GM19351 (cell line): ENCODE measurements at regions not wholly inside any gene's neighbourhood (a gene's known extent, or its start where the extent isn't known, plus 50 kb on each side); places are given as distances from the start of the nearest gene placed in this dataset.

ENCODE experiments used
- ATAC-seq: cut with Tn5 transposase; IDR thresholded peaks from one replicate; pipeline ENCODE4 v1.9.1; 2021; ENCODE audit warnings: mild to moderate bottlenecking, moderate library complexity; ENCODE audit not compliant: unreplicated experiment

DNA sequence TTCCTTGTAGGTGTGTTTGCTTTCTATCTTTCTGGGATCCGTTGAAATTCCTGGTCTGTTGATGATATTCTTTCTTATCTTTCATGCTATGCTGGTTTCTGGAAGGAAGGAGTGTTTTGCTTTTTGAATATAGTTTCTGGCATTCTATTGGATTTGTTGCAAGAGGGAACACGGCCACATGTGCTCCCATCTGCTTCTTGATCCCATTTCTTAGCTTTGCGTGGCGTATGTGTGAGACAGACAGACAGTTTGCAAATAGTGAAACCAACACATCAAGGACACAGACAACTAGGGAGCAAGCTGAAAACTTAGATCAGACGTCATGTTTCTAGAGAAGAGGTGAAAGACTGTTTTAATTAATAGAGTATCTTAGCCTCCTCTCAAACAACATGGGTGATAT lies 261.9 kb upstream of the PUDP start:
- ATAC-seq = no peak

DNA sequence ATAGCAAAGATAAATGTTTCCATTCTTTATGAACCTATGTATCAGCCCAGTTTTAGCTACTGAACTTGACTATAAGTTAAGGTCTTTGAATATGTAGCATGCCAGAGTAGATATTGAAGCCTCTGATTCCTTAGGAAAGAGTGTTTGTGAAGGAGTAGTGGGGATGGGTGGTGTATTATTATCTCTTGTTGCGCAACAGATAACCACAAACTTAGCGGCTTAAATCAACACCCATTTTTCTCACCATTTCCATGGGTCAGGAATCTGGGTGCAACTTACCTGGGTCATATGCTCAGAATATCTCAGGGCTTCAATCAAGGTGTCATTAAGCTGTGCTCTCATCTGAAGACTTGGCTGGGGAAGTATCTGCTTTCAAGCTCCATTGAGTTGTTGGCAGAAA lies 251.4 kb upstream of the PUDP start:
- no peak for ATAC-seq

DNA sequence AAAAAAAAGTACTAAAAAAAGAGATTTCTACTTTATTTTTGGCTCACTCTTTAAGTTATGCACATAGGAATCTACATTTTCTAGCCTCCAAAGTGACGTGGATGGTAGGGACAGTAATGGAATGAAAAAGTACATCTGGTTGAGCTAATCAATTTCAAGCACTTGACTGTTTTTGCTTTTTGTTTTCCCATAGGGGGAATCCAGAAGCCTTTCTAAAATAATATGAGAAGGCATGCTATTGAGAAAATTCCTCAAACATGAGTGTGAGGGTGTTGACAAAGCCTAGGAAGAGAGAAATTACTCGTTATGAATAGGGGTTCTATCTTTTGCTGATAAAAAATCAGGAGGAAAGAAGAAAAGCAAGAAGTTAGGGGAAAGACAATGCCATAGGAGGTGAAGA lies 242.5 kb upstream of the PUDP start:
- no peak for ATAC-seq

DNA sequence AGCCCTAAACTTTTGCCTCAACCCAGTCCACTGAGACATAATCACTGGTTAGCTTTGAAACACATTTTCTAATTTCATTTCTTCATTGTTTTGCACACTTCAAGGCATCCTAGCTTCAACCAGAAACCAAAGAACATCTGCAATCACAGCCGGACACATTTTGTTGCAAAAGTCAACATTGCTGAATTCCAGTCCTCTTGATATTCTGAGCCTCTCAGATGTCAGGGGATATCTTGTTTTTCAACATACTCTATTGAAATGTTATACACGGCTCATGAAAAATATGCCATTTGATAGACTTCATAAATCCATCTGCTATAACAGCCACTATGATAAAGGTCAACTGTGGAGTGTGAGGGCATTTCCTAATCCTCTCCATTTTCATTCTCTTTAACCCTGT lies 241.6 kb upstream of the PUDP start:
- ATAC-seq = no peak

DNA sequence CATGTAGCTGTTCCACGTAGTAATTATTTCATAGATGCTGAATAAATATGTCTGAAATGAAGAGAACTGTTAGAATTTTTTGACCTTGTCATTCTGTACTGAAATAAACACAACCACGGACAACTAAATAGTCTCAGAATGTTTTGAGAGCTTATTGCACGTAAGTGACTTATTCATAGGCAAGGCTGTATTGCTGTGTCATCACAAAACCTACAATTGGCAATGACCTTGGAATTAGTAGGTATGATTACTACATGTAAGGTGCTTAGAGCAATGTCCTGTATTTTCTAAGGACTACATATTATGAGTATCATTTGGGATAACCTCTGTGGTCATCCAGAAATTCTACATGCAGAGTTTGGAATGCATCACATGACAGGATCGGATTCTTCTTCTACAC lies 237.2 kb upstream of the PUDP start:
- ATAC-seq = no peak

DNA sequence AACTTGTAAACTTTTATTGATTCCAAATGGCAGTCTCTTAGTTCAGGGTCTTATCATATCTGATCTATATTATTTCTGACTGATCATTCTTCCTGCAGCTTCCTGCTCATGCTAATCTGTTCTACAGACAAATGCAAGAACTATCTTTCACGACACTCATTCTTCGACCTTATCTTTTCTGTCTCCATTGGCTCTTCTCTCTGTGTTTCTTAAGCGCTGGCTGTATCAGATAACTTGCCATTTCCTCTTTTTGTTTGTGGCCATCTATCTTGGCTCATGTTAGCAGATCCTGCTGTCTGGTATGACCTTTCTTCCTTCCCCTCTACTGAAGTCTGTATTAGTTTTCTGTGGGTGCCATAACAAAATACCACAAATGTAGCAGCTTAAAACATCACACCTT lies 230.5 kb upstream of the PUDP start:
- ATAC-seq = no peak

DNA sequence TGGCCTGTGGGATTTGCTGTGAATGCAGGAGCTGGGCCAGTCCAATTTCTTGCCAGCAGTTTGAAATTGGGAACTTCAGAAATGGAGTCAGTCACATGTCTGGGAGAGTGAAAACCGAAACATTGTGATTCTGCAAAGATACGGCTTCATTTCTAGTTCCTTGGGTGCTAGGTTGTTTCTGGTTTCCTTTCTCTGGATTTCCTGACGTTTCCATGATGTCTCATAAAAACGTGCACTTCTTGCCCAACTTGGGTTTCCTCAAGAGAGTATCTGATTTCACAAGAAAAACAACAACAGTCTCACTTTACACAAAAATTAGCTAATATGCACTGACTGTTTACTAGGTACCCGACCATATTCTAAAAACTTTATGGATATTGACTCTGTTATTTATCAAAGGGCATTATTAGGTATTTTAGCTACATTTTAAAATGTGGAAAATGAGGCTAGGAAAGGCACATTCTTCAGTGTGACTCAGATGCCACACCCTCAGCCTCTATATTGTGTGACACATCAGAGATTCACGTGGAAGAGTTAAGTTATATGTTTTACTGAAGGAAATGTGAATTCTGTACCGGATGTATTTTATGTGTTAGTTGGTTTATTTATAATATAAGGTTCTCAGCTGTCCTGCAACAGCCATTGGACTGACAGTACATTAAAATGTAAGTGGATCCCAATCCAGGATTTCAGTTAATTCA lies 225.0 kb upstream of the PUDP start:
- ATAC-seq = no peak

DNA sequence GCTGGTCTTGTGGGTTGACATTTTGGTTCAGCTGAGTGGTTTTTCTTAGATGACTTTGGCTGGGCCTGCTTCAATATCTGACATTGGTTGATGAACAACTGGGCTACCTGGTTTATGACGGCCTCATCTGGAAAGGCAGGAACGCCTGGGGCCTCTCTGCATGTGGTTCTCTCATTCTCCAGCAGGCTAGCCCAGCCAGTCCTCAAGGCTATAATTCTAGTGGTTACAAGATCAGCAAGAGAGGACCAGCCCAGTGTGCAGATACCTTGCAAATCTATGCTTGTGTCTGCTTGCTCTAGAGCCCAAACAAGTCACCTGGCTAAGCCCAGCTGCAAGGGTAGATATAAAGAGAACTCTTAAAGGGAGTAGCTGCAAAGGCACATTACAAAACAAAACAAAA lies 214.2 kb upstream of the PUDP start:
- ATAC-seq = no peak

DNA sequence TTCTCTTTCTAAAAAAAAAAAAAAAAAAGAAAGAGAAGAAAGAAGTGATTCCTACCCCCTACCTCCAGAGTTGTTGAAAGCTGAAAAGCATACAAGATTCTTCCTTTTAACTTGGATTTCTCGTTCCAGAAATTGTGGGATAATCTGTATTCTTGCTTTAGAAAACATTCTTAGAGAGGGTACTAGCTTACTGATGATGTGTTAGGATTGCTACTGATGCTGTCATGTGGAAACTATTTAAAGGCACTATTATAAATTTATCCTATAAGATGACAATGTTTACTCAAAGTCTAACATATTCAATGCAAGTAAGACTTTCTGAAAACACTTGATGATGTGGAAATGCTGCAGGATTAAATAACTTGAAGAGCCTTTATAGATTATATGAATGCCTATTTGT lies 204.0 kb upstream of the PUDP start:
- ATAC-seq = no peak

DNA sequence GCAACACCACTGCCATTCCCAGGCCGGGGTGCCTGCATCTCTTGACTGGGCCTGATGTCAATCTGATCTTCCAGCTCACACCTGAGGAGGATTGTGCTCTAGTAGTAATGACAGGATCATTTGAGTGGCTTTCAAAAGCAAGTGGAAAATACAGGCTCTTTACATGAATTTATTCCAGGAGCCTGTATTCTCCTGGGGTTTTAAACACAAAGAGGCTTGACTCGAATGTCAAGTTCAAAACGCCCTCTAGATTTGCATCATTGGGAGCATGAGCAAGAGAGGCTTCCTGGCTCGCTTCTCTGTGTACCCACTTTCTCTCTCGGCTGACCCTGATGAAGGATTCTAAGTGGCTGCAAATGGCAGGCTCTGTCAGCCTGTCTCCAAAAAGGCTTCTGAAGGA lies 199.5 kb upstream of the PUDP start:
- no peak for ATAC-seq

DNA sequence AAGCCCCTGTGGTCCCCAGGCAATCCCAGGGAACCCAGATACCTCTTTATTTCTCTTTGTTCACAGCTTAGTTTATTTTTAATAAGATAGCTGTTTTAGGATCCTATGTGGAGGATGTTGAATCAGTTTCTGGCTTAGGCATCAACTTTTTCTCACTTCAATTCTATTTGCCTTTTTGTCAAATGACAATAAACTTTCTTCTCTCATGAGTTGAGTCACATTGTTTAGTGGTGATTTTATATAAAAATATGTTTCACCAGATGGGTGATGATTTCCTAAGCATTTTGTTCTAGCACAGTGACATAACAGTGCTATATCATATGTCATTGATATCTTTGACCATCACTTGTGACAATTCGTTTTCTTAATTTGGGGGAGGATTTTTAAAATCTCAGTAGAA lies 198.1 kb upstream of the PUDP start:
- no peak for ATAC-seq

DNA sequence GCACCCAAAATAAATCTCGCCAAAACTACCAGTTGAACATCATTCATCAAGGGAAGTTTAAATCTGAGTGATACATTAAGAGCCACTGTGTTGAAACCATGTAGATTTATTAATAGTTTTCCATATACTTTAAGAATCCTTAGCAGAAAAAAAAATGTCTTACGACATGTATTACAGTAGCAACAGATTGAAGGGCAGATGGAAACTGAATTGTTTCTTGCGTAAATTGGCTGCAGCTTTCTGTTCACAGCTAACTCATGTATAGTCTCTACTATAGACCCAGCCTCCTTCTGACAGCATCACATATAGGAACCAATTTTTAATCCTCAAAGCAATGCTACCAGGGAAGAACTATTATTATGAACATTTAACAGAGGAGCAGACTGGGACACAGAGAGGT lies 195.2 kb upstream of the PUDP start:
- no peak for ATAC-seq

DNA sequence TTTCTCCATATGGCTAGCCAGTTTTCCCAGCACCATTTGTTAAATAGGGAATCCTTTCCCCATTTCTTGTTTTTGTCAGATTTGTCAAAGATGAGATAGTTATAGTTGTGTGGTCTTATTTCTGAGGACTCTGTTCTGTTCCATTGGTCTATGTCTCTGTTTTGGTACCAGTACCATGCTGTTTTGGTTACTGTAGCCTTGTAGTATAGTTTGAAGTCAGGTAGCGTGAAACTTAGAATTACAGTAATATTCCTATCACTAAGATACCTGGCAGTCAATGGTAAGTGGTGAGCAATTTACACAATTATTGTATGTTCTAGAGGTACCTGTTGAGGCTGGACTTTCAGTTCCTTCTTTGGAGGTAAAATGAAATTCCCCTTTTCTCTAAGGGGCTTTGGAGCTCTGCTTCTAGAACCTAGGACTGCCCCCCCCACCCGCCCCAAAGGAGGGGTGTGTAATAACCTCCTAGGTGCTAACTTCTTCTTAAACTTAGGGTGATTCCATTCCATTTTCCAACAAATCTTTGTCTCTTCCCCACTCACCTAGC lies 187.9 kb upstream of the PUDP start:
- peak; percentile 77 for ATAC-seq

DNA sequence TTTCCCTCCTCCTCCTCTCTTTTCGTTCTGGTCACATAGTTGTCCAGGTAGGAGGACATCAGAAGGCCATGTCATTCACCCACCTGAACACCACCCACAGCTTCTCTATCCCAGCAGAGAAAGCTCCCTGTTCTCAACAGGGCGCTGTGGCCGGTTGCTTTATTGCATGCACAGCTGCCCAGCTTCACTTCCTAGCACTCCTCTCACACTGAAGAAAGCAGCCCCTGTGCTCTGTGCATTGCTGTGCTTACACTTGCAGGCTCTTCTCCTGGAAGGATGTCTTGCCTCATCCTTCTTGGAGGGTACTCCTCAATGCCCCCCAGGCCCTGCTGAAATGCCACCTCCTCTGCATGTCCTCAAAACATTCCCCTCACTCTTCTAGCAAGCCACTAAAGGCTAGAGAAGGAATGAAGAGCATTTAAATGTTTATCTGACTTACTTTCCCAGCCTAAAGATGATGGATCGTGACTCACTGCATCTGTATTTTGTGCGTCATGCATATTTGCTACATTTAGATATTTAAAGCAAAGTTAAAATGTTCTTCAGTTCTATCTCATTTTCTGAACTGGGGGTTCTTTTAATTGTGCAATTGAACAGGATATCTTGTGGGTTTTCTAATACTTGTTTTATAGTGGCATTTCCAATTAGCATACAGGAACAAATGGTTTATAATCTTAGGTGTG lies 186.4 kb upstream of the PUDP start:
- no peak for ATAC-seq

DNA sequence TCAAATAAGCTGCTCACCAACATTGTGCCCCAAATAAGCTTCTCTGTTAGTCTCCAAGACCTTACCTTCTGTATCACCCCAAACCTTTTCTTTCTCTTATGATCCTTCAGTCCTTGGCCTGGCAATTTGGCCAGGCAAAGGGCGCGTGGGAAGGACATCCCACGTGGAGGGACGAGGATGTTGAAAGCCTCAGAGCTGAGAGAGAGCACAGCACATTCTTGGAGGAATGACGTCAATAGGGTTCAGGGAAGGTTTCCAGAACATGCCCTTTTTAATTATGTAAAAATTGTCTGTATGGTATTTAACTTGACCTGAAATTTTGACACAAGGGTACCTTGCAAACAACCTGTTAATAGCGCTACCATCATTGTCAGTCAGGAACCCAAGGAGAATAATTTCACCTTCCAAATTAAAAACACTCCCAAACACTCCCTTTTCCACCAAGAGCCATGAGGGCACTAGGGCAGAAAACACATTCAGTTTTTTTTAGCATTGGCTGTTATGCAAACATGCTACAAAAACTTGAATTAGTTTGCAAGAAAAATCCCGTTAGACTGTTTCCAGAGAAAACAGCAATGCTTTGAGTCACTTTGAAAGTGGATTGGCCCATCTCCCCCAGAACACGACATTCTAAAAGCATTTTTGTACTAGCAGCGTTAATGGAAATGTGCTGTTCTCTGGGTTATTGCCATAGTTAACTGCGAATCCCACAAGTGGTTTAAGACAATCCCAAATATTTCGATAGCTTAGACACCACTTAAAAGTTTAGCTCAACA lies 183.2 kb upstream of the PUDP start:
- no peak for ATAC-seq

DNA sequence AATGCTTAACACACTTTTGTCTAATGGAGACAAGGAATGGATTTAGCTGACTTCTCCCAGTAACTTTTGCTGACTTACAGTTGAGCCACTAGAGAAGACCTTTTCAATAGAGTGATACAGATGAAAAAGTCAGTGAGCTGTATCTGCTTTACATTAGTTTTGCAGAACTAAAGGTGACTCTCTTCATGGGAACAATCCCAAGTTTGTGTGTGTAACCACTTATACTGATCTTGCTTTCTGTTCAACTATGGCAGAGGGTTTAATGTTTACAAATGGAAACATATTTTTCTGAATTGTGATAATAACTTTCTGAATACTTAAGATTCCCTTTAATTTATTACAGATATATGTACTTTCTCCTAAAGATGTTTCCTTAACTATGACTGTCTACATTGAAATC lies 182.6 kb upstream of the PUDP start:
- no peak for ATAC-seq

DNA sequence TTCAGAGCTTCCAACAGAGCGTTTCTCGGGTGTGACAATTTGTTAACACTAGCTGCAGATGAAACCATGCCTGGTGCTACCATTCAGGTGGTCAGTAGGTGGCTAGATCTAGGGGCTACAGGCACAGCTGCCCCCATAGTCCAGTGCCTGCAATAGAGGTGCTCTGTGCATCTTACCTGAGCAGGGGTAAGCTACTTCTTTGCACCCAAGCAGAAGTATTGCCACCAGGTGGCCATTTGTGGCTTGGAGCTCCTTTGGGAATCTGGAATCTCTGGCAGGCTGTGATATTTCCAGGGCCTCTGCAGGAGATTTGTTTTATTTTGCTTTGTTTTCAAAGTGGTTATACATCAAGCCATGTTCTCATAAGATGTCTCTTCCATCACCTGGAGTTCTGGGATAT lies 170.7 kb upstream of the PUDP start:
- no peak for ATAC-seq

DNA sequence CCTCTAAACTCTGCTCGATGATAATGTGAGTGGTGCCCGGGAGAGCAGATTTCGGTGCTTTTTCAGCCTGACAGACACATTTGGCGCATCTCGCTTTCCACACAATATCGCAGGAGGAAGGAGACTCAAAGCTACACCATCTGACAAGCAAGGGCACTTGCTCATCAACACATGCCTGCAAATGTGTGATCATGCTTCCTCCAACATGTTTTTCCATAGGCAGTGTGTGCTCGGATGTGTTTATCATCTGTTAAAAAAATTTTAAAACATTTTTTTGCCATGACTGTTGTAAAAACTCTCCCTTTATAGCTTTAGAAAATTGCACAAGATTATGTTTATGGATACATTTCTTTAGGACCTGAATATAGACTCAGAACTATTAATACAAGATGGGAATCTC lies 170.3 kb upstream of the PUDP start:
- no peak for ATAC-seq

DNA sequence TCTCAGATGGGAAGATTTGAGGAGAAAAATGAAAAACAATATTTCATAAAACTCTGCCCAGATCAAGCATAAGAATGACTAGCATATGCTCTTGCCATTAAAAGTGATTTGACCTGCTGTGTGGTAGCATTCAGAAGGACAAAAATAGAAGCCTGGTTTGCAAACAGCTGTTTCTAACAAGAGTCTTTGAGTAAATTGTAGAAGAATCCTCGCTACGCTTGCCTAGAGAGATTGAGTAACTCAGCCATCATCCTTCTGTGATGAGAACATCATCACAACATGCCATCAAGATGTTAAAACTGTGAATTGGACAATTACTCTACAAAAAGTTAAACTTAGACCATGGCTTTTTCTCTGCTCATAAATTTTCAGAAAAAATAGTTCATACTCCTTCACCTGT lies 168.9 kb upstream of the PUDP start:
- no peak for ATAC-seq

DNA sequence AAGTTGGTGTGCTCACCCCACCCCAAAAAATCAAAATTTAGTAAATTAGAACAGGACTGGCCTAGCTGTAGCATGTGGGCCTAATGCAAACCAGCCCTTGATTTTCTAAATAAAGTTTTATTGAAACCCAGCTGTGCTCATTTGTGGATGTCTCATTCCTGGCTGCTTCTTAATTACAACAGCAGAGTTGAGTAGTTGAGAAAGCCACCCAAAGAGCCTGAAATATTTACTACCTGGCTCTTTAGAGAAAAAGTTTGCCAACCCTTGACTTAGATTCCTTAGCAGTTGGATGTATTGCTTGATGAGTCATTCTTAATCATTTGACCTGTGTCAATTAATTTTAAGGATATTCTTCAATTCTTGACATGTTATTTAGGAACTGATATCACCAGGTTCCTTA lies 168.3 kb upstream of the PUDP start:
- no peak for ATAC-seq

DNA sequence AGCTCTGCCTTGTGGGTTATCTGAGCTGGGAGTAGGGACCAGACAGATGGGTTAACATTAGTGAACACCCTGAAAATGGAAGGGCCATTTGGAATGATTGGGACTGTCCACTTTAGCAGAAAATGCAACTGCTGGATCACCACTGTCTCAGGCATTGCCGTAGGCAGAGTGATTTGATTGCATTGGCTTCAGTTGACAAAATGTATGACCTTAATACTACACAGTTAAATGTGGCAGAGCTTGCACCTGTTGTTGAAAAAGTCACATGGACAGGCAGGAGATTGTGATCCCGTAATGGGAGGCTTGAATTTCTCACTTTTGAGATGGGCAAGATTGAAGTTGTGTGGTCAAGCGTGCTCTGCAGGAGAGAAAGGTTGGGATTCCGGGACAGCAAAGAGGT lies 166.5 kb upstream of the PUDP start:
- no peak for ATAC-seq

DNA sequence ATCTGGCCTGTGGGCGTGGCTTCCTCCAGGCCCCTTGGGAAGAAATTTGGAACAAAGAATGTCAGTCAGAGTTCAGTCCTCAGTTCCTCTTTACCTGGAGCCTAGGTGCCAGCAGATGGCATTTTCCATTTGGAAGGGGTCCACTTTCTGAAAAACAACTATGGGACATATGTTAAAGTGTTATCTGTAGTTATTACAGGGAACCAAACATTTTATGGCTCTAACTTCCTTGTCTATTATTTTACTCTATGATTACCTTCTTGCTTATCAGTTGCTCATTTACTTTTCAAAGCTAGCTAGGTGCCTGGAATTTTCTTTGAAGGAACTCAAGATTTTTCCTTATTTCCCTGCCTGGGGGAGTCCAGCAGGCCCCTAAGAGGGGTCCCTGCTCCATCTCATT lies 159.8 kb upstream of the PUDP start:
- ATAC-seq = no peak
